HG03460 (cell line): ENCODE measurements at regions not wholly inside any gene's neighbourhood (a gene's known extent, or its start where the extent isn't known, plus 50 kb on each side); places are given as distances from the start of the nearest gene placed in this dataset.

Source experiments
- ATAC-seq: cut with Tn5 transposase; IDR thresholded peaks from one replicate; pipeline ENCODE4 v1.9.1; 2021; ENCODE audit not compliant: unreplicated experiment

DNA sequence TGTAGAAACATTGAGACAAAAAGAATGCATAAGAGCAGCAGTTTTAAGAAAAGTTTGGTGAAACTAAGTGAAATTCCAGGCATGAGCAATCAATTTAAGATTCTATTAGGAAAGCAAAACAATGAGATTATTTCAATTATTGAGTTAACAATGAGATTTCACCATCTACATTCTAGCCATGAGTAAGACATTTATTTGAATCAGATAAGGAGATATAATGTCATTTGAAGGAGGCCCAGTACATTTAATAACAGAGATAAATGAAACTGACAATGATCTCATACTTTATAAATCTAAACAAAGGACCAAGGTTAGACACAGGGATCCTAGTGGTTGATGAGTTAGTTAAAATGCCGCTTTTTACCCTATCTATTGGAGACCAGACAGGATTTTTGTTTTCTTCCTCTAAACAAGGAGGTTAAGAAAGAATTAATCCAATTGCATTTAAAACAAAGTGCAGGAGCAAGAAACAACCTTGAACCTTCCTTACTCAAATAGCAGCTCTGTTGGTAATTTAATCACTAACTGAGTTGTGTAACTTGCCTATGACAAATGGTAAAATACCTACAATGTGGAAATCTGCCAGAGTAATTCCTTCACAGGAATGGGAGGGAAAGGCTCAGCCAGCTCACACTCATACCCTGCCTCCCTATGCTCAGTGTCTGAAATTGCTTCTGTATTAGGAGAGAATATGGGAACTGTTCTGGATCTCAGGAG is 103.5 kb upstream of the NR3C1 start:
- ATAC-seq, result no peak

GRCh38 chr5:143505934-143506333 is 102.4 kb upstream of the NR3C1 start:
- ATAC-seq, result no peak

- ATAC-seq, result no peak
Measured at GRCh38 chr5:143505354-143505753, 101.9 kb upstream of the NR3C1 start.

DNA sequence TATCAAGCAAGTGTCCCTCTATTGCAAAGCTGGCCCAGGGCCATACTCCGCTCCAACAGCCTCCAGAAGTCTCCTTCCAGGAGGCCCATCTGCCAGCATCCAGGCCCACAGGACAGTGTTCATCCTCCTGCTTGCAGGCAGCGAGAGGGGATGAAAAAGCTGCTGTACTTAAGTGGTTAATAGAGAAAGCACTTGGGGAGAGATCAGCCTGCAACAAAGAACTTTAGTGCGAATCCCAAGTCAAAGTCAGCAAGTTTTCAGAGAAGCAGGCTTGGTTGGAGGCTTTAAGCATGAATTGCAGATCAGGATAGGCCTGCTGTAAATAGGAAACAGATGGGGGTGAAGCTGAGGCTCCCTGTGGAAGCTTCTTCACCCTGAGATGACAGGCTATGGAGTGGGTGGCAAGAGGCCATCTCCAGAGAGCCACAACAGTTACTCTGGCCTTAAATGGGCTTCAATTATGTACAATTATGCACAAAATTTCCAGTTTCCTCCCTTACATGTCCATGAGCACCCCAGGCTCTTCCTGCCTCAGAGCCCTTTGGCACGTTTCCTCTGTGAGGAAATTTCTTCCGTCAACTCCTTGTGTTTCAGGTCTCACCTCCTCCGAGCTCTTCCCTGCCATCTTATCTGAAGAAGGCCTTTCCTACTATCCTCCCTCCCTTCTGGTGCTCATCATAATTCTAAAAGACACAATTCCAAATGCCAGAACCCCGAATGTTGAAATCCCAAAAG is 98.0 kb upstream of the NR3C1 start:
- ATAC-seq, result no peak

- no peak for ATAC-seq
Measured at GRCh38 chr5:143499480-143500114, 96.1 kb upstream of the NR3C1 start.

- no peak for ATAC-seq
Measured at GRCh38 chr5:143498821-143499220, 95.3 kb upstream of the NR3C1 start.

DNA sequence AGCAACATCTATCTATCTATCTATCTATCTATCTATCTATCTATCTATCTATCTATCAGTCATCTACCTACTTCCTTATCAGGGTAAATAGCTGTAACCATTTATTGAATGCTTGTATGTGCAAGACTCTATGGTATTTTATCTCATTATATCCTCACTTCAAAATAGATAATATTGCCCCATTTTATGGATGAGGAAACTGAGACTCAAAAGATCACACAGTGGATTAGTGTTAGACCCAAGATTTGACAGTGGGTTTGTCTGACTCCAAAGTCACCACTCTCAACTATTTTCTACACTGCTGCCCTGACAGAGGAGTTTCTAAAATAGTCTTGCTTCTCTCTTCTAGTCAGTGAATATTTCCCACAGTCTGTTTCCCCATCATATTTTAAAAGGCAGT is 94.3 kb upstream of the NR3C1 start:
- ATAC-seq, result no peak

GRCh38 chr5:143496943-143497342 is 93.5 kb upstream of the NR3C1 start:
- ATAC-seq, result no peak

DNA sequence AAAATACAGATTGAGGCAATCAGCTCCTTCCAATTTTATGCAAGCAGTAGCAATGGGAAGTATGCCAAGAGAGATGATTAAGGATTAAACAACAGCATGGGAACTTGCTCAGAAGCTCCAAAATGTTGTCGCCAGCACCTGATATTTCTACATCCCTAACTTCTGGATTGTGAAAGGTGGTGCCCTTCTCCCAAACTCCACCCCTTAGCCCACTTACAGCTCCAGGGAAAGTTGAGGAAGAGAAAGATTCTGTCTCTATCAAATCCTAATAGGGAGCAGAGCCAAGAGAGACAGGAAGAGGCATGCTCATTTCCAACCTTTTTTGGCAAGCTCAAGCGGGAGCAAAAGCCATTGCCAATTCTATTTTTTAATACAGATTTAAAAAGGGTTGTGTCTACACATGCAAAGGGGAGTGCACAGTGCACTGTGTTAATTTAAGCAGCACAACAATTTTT is 92.4 kb upstream of the NR3C1 start:
- ATAC-seq, result no peak

DNA sequence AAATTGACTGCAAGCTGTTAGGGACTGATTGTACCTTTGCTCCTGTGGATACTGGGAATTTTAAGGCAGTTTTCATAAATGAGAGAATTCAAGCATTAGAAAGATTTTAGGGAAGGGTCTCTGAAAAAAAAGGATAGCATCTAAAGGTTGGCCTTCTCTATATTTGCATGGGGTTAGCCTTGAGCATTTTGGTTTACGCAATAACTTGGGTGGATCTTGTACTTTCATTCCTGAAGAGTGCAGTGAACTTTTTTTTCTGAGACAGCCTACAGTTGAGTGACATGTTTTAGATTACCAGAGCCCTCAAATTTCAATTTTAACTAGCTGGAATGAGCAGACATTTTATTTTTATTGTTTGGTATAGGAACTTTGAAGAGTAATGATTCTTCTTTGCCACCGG is 91.6 kb upstream of the NR3C1 start:
- ATAC-seq, result no peak

- ATAC-seq, result no peak
Measured at GRCh38 chr5:143494595-143494994, 91.1 kb upstream of the NR3C1 start.

DNA sequence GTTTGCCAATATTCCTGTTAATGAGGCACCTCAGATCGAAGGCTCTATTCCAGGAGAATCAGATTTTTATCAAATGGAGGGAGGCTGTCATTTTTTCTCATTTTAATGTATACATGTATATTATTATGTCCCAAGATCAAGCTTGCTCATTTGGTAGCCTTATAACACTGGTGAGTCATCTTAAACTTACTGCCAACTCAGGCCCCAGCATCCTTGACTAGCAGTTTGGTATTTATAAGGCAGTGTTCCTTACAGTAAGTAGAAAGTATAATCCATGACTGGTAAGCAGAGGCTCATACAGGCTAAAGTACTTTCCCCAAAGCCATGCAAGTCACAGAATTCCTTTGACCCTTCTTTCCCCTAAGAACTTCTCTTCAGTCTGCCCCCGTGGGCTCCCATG is 90.7 kb upstream of the NR3C1 start:
- no peak for ATAC-seq

DNA sequence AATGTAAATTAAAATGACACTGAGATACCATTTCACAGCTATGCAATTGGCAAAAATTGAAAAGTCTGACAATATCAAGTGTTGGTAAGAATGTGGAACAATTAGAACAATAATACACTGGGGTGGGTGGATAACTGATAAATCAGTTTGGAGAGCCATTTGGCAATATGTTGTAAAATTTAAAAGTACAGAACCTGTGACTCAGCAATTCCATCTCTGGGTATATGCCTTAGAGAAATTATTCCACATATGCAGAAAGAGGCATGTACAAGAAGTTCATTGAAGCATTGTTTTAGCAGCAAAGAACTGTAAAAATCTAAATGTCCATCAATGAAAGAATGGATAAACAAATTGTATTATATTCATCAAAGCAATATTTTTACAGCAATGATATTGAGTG is 89.3 kb upstream of the NR3C1 start:
- ATAC-seq, result no peak

GRCh38 chr5:143491646-143492045 is 88.2 kb upstream of the NR3C1 start:
- ATAC-seq, result no peak

- ATAC-seq, result no peak
Measured at GRCh38 chr5:143488381-143488780, 84.9 kb upstream of the NR3C1 start.

DNA sequence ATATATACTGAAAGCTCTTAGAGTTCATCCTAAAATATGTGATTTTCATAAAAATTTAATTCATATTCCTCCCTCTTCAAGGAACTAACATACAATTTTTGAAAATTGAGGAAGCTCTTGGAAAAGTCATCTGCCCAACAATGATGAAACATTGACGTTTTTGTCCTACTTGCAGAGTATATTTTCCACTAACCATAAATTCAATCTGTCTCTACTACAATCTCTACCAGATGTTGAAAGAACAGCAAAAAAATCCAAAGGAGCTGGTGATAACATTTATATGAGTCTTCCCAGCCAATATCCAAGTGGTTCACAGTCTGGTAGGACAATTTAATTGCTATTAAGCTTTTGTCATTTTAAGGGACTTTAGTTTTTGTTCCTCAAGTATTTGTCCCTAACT is 81.1 kb upstream of the NR3C1 start:
- no peak for ATAC-seq

DNA sequence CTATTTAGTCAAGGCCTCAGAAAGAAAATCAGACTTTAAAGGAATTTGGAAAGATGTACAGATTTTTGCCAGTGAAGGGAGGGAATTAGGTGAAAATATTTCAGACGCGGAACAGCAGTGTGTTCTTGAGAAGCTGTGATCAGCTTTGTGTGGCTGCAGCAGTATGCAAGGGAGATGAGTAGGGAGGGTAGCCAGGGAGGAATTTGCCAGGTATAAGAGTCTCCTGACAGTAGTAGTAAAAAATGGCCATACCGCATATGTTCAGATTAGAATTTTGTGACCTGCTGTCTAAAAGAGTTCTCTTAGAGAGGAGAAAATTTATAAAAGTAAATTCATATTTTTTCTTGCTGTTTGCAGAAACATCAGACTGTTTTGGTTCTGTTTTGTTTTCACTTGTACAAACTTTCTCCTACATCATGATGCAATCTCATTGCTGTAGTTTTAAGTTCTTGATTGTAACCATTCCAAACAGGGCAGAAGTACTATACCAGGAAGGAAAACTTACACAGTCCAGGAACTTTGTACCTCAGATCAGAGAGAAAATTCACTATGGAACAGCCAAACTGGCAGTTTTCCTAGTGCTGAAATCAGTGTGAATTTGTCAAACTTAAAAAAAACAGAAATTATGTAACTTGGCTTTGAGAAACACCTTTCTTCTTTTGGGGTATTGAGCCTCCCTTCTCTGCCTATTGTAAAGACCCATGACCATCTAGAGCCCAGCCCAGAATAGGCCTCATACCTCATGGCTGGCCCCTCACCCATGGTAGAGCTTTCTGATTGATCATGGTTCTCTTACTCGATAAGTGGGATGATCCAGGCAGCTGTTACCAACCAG is 78.4 kb upstream of the NR3C1 start:
- ATAC-seq, result no peak

- ATAC-seq, result no peak
Measured at GRCh38 chr5:143480001-143480400, 76.5 kb upstream of the NR3C1 start.

GRCh38 chr5:143479394-143479793 is 75.9 kb upstream of the NR3C1 start:
- ATAC-seq, result no peak

- no peak for ATAC-seq
Measured at GRCh38 chr5:143476601-143477211, 73.2 kb upstream of the NR3C1 start.

DNA sequence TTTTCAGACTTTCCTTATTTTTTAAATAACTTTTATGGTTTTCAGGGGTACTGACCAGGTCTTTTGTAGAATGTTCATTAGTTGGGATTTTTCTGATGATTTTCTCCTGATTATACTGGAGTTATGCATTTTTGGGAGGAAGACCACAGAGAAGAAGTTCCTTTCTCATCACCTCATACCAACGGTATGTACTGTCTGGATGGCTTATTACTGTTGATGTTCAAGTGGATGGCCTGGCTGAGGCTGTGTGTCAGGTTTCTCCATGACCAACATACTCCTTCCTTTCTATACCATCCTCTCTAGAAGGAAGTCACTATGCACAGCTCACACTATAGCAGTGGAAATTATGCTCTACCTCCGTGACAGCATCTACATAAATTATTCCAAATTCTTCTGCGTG is 71.1 kb upstream of the NR3C1 start:
- ATAC-seq, result no peak
